ENCODE measurements at regions not wholly inside any gene's neighbourhood (a gene's known extent, or its start where the extent isn't known, plus 50 kb on each side); places are given as distances from the start of the nearest gene placed in this dataset.

DNA sequence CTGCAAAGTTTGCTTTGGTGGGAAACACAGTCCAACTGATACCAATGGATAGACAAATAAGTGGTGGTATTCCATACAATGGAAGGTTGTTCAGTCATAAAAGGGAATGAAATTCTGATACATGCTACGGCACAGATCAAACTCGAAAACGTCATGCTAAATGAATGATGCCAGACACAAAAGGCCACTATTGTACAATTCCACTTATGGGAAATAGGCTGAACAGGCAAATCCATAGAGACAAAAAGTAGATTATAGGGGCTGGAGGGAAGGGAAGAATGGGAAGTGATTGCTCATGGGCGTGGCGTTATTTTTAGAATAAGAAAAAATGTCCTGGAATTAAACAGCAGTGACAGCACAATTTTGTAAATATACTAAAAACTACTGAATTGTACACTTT lies 66.0 kb upstream of the FOXK1 start:
- FAIRE-seq, result no peak

GRCh38 chr7:4621396-4621795 lies 60.7 kb upstream of the FOXK1 start:
- no peak for FAIRE-seq

- FAIRE-seq, result no peak
Measured at GRCh38 chr7:4626318-4626845, 55.7 kb upstream of the FOXK1 start.

DNA sequence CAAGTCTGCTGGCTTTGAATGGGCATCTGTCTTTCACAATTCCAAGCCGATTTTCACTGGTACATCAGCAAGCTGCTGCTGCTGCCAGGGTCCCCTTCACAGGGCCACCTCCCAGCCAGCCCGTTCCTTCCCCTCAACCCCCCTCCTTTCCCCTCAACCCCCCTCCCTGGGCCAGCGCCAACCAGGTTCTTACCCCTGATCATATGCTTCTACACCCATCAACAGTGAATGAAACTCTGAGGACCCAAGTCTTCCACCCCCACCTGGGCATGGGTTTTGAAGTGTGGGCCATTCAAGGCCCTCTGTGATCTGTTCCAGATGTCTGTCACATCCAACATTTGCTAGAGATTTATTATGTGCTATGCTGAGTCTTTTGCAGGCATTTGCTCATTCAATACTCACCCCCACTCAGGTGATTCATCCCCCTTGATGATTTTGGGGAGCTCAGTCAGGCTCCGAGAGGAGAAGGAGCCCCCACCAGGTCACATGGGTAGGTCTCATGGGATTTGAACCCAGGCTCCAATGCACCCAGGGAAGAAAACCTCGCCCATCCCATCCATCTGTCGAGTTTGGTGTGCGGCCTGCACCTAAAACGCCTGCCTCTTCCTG lies 52.7 kb upstream of the FOXK1 start:
- FAIRE-seq, result no peak

- FAIRE-seq, result no peak
Measured at GRCh38 chr7:4631380-4632179, 50.5 kb upstream of the FOXK1 start.

Measured in islet of Langerhans (tissue), 1 donor.